Fibroblast of the aortic adventitia (primary cell): ENCODE measurements at regions not wholly inside any gene's neighbourhood (a gene's known extent, or its start where the extent isn't known, plus 50 kb on each side); places are given as distances from the start of the nearest gene placed in this dataset.

ENCODE experiments used
- DNase-seq: peaks from one replicate; pipeline ENCODE4 v3.0.0-alpha.2; 2010; ENCODE audit warnings: low read depth
- H3K4me3 ChIP-seq: 2 replicates; pipeline ENCODE4 v1.5.1; 2011; ENCODE audit warnings: low read depth, mild to moderate bottlenecking, control low read depth, low read length, moderate library complexity
- CTCF ChIP-seq: IDR thresholded peaks from 2 replicates; pipeline ENCODE4 v1.5.1; 2011; ENCODE audit warnings: mild to moderate bottlenecking, low read length, control low read depth, inconsistent platforms; ENCODE audit not compliant: insufficient read depth

DNA sequence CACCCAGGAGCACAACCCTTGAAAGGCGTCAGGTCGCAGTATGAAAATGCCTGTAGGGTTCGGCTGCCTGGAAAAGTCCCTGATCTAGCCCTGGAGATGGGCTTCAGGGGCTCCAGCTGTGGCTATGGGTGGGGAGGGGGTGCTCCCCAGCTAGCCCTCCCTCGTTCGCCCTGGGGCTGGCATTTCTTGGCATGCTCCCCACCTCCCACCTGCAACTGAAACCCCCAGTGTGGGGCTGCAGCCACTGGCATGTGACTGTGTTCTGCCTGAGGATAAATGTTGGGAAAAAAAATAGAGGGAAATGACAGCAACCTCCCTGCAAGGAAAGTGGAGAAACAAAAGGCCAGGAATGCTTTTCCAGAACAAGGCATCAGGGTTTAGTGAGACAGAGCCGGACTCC, 109.2 kb downstream of the COPS8 start:
- no peak for TF ChIP-seq CTCF
- H3K4me3 ChIP-seq, result no peak overlapping the region
- no peak for DNase-seq

DNA sequence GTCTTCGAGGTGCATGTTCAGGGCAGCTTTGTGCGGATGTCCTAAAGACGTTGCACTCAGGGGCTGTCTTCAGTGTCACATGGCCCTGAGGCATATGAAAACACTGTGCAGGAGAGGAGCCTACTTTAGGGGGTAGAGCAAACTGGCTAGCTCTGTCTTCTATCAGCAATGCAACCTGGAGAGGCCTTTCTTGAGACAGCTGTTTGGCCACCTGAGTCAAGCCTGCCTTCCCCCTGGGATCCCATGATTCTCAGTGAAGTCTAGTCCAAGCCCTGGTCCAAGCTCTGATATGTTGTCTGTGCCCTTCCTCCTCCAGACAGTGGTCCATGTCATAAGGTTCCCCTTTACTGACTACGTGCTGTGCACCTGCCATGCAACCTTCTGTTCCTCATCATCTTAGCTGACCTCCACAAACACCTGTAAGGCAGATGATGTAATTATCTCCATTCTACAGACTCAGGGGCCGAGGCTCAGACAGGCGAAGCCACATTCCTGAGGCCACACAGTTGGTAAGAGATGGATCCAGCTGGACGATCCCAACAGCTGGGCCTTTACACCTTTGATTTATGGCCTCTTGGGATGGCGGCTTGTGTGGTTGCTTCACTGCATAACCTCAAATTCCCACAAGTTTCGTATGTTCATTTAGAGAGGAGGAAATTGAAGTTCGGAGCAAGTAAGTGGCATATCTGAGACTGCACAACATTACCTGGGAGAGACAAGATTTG, 109.9 kb downstream of the COPS8 start:
- TF ChIP-seq CTCF, result no peak
- no peak overlapping the region for H3K4me3 ChIP-seq
- DNase-seq, result no peak

GRCh38 chr2:237196409-237196808, 110.7 kb downstream of the COPS8 start:
- no peak for DNase-seq
- no peak overlapping the region for H3K4me3 ChIP-seq
- no peak for TF ChIP-seq CTCF

- DNase-seq, result peak; percentile 79
- H3K4me3 ChIP-seq, result no peak overlapping the region
Observed at GRCh38 chr2:237196866-237197618, 111.4 kb downstream of the COPS8 start.

GRCh38 chr2:237198164-237198855, 112.6 kb downstream of the COPS8 start:
- no peak overlapping the region for H3K4me3 ChIP-seq
- TF ChIP-seq CTCF, result no peak
- DNase-seq, result peak; percentile 43

More at GRCh38 chr2:237196866-237197618, 111.4 kb downstream of the COPS8 start:
- no peak for TF ChIP-seq CTCF

DNA sequence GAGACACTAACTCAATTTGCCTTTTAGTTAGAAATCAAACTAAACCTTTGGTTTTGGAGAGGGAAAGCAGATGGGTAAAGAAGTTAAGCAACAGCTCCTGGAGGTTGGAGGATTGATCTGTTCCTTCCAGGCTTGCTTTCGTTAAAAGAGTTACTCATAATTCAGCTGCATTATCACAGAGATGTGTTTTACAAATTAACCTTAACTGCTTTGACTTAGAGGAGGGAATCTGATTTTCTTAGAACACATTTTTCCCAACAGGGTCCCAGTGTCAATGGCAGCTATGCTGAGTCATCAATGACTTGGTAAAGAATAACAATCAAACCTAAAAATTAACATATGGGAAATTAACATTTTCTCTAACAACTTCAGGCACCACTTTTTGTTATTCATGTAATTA, 113.4 kb downstream of the COPS8 start:
- H3K4me3 ChIP-seq, result no peak overlapping the region
- peak; percentile 54 for DNase-seq
- TF ChIP-seq CTCF, result no peak
